ENCODE measurements at regions not wholly inside any gene's neighbourhood (a gene's known extent, or its start where the extent isn't known, plus 50 kb on each side); places are given as distances from the start of the nearest gene placed in this dataset.

DNA sequence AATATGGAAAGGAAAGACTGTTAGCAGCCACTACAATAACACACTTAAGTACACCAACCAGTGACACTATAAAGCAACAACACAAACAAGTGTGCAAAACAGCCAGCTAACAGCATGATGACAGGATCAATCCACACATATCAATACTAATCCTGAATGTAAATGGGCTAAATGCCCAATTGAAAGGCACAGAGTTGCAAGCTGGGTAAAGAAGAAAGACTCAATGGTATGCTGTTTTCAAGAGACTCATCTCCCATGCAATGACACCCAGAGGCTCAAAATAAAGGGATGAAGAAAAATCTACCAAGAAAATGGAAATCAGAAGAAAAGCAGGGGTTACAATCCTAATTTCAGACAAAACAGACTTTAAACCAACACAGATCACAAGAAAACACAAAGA is 94.2 kb upstream of the ENPEP start:
- Histone ChIP-seq H3K36me3 (replicated peaks in 1 of 2; ENCODE audit: control insufficient read depth in 1 of 2, insufficient read depth in 2 of 2, low read length in 2 of 2) (no peaks in the 10 kb centered on the region), H4K20me1 (ENCODE audit: insufficient read depth, low read length) (no peaks in the 10 kb centered on the region), H3K9me3 (ENCODE audit: low read length) (no peaks in the 10 kb centered on the region), H2AFZ (ENCODE audit: low read length) (no peak overlapping the region), H3K4me1 (ENCODE audit: insufficient read depth, low read length) (no peaks in the 10 kb centered on the region), H3K9ac (ENCODE audit: insufficient read depth, low read depth, low read length) (no peak overlapping the region), H3K27ac (ENCODE audit: extremely low read length, insufficient read depth, low read length) (no peak overlapping the region), H3K79me2 (ENCODE audit: insufficient read depth, low read length) (no peaks in the 10 kb centered on the region), H3K4me2 (ENCODE audit: low read depth, low read length) (no peak overlapping the region), H3K4me3 (replicated peaks in 1 of 3; ENCODE audit: insufficient read depth in 1 of 3, low read depth in 2 of 3, low read length in 3 of 3) (no peak overlapping the region), H3K27me3 (ENCODE audit: control insufficient read depth in 1 of 2, insufficient read depth in 2 of 2, low read length in 2 of 2) (no peaks in the 10 kb centered on the region)
- ChIA-PET CTCF (ENCODE audit: low intra/inter-chr PET ratio, low total read pairs) (no interaction called here), POLR2A (no interaction called here)
- no TSS peak for BruUV-seq (replicated peaks)
- no peak for DNase-seq (ENCODE audit: low spot score)
- no peak for ATAC-seq
- in situ Hi-C loops (cut with HindIII; ENCODE audit: extremely low pct_ligation_motif_present, low pct_unique_long_range_greater_than_20kb) (no loop called here), intact Hi-C loops (cut with micrococcal nuclease; ENCODE audit: unreplicated experiment) (no loop called here)
- no peak for FAIRE-seq
- no peak for TF ChIP-seq ZBTB7A (CRISPR knock-in tag; IDR thresholded peaks at IDR 0.05)
- TF ChIP-seq, protein P1, sequence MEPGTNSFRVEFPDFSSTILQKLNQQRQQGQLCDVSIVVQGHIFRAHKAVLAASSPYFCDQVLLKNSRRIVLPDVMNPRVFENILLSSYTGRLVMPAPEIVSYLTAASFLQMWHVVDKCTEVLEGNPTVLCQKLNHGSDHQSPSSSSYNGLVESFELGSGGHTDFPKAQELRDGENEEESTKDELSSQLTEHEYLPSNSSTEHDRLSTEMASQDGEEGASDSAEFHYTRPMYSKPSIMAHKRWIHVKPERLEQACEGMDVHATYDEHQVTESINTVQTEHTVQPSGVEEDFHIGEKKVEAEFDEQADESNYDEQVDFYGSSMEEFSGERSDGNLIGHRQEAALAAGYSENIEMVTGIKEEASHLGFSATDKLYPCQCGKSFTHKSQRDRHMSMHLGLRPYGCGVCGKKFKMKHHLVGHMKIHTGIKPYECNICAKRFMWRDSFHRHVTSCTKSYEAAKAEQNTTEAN (CRISPR knock-in tag; conservative IDR thresholded peaks at IDR 0.05), result no peak
- no peak for TF ChIP-seq ZNF615 (CRISPR knock-in tag; IDR thresholded peaks at IDR 0.05; ENCODE audit: borderline replicate concordance)
- TF ChIP-seq FOXA1 (IDR thresholded peaks at IDR 0.05), result no peak
- no peak for TF ChIP-seq FOXA1 (CRISPR knock-in tag; IDR thresholded peaks at IDR 0.05)
- TF ChIP-seq, protein P2, sequence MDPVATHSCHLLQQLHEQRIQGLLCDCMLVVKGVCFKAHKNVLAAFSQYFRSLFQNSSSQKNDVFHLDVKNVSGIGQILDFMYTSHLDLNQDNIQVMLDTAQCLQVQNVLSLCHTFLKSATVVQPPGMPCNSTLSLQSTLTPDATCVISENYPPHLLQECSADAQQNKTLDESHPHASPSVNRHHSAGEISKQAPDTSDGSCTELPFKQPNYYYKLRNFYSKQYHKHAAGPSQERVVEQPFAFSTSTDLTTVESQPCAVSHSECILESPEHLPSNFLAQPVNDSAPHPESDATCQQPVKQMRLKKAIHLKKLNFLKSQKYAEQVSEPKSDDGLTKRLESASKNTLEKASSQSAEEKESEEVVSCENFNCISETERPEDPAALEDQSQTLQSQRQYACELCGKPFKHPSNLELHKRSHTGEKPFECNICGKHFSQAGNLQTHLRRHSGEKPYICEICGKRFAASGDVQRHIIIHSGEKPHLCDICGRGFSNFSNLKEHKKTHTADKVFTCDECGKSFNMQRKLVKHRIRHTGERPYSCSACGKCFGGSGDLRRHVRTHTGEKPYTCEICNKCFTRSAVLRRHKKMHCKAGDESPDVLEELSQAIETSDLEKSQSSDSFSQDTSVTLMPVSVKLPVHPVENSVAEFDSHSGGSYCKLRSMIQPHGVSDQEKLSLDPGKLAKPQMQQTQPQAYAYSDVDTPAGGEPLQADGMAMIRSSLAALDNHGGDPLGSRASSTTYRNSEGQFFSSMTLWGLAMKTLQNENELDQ (CRISPR knock-in tag; IDR thresholded peaks at IDR 0.05; ENCODE audit: borderline replicate concordance), result no peak
- no peak for TF ChIP-seq ZBTB3 (CRISPR knock-in tag; IDR thresholded peaks at IDR 0.05; ENCODE audit: borderline replicate concordance, low read depth)
- no peak for TF ChIP-seq ZNF367 (CRISPR knock-in tag; IDR thresholded peaks at IDR 0.05; ENCODE audit: borderline replicate concordance)
- no peak for TF ChIP-seq MIXL1 (CRISPR knock-in tag; IDR thresholded peaks at IDR 0.05)
- no peak for TF ChIP-seq HNRNPK (IDR thresholded peaks at IDR 0.05; ENCODE audit: low read depth, low read length, poor library complexity, severe bottlenecking)
- no peak for TF ChIP-seq ZC3H13 (CRISPR knock-in tag; IDR thresholded peaks at IDR 0.05)

Measured in HepG2 (cell line).